Thoracic aorta (tissue), 2 donors: ENCODE measurements at regions not wholly inside any gene's neighbourhood (a gene's known extent, or its start where the extent isn't known, plus 50 kb on each side); places are given as distances from the start of the nearest gene placed in this dataset.

ENCODE experiments used
- ATAC-seq: fragments of 150-250 bp; one replicate; pipeline ENCODE4 v1.8.0; 2017; ENCODE audit warnings: low read depth; ENCODE audit not compliant: insufficient number of reproducible peaks, low FRiP score
- DNase-seq: peaks from one replicate; pipeline ENCODE4 v3.0.0-alpha.2; 2020; ENCODE audit warnings: low spot score
- H3K27ac ChIP-seq, 2 donors: fragments of 200-600 bp; sonication (generic); 1 replicate in 1 of 2; 2 replicates in 1 of 2; pipeline ENCODE4 v1.5.1; 2016; ENCODE audit warnings: mild to moderate bottlenecking in 2 of 2, moderate library complexity in 2 of 2
- H3K27me3 ChIP-seq: fragments of 200-600 bp; sonication (generic); replicated peaks from 2 replicates; pipeline ENCODE4 v1.6.0; 2016; ENCODE audit warnings: mild to moderate bottlenecking; ENCODE audit not compliant: insufficient read depth
- H3K36me3 ChIP-seq: fragments of 200-600 bp; sonication (generic); one replicate; pipeline ENCODE4 v1.5.1; 2016
- H3K4me1 ChIP-seq, 2 donors: fragments of 200-600 bp; sonication (generic); 1 replicate in 1 of 2; 2 replicates in 1 of 2; pipeline versions ENCODE4 v1.5.1 to v1.6.0; 2016; ENCODE audit warnings: low read depth in 2 of 2, mild to moderate bottlenecking in 1 of 2; ENCODE audit not compliant: control insufficient read depth in 1 of 2
- H3K4me3 ChIP-seq: fragments of 200-600 bp; sonication (generic); 2 replicates; pipeline ENCODE4 v1.5.1; 2016; ENCODE audit warnings: mild to moderate bottlenecking
- H3K9me3 ChIP-seq: fragments of 200-600 bp; sonication (generic); 2 replicates; pipeline ENCODE4 v1.5.1; 2016
- CTCF ChIP-seq: fragments of 200-600 bp; sonication (generic); IDR thresholded peaks from one replicate; pipeline ENCODE4 v1.5.1; 2019; ENCODE audit warnings: antibody characterized with exemption

GRCh38 chr11:96969251-96969650 lies 579.4 kb downstream of the JRKL start:
- no peaks in the 10 kb centered on the region for H3K27me3 ChIP-seq
- no peaks in the 10 kb centered on the region for H3K9me3 ChIP-seq
- H3K4me1 ChIP-seq: no peaks in the 10 kb centered on the region
- DNase-seq (no peak), ATAC-seq (no peak)
- no peaks in the 10 kb centered on the region for H3K36me3 ChIP-seq
- TF ChIP-seq CTCF: no peak
- H3K27ac ChIP-seq: no peak overlapping the region
- no peak overlapping the region for H3K4me3 ChIP-seq

- Histone ChIP-seq H3K27me3 (no peaks in the 10 kb centered on the region), H3K27ac (no peak overlapping the region), H3K36me3 (no peaks in the 10 kb centered on the region), H3K4me1 (no peaks in the 10 kb centered on the region), H3K4me3 (no peak overlapping the region), H3K9me3 (no peaks in the 10 kb centered on the region)
- TF ChIP-seq CTCF: no peak
- ATAC-seq: no peak
- no peak for DNase-seq
Measured at GRCh38 chr11:96978751-96979150, 588.9 kb downstream of the JRKL start.

GRCh38 chr11:96986516-96986915 lies 596.7 kb downstream of the JRKL start:
- TF ChIP-seq CTCF: no peak
- DNase-seq (no peak), ATAC-seq (no peak)
- H3K36me3 ChIP-seq: no peaks in the 10 kb centered on the region
- H3K9me3 ChIP-seq: no peaks in the 10 kb centered on the region
- H3K4me3 ChIP-seq: no peak overlapping the region
- H3K27me3 ChIP-seq: no peaks in the 10 kb centered on the region
- H3K27ac ChIP-seq: no peak overlapping the region
- no peaks in the 10 kb centered on the region for H3K4me1 ChIP-seq

GRCh38 chr11:96990914-96991313 lies 601.1 kb downstream of the JRKL start:
- no peaks in the 10 kb centered on the region for H3K4me1 ChIP-seq
- ATAC-seq (no peak), DNase-seq (no peak)
- TF ChIP-seq CTCF: no peak
- H3K4me3 ChIP-seq: no peak overlapping the region
- H3K27me3 ChIP-seq: no peaks in the 10 kb centered on the region
- no peaks in the 10 kb centered on the region for H3K36me3 ChIP-seq
- no peaks in the 10 kb centered on the region for H3K9me3 ChIP-seq
- H3K27ac ChIP-seq: no peak overlapping the region

GRCh38 chr11:97000481-97000880 lies 610.7 kb downstream of the JRKL start:
- TF ChIP-seq CTCF: no peak
- no peak for ATAC-seq

More at GRCh38 chr11:97000481-97000880, 610.7 kb downstream of the JRKL start:
- Histone ChIP-seq H3K4me1 (no peaks in the 10 kb centered on the region), H3K36me3 (no peaks in the 10 kb centered on the region), H3K27me3 (no peaks in the 10 kb centered on the region), H3K4me3 (no peak overlapping the region), H3K27ac (no peak overlapping the region), H3K9me3 (no peaks in the 10 kb centered on the region)
- no peak for DNase-seq
